ENCODE measurements at regions not wholly inside any gene's neighbourhood (a gene's known extent, or its start where the extent isn't known, plus 50 kb on each side); places are given as distances from the start of the nearest gene placed in this dataset.

DNA sequence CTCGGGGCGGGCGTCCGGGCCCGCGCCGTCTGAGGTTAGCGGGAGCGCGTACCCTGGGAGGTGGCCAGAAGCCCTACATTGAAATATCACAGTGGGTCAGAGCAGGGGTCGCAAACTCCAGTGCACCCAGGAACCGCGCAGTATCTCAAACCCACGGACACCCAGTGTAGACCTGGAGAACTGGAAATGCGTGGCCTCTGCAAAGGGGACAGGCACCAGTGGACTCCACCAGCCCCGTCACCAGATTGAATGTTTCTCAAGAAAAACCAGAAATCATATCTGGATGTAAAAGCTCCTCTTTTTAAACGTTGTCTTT lies 117.6 kb upstream of the SMIM23 start:
- WGBS, 2 experiments (ENCODE audit: insufficient coverage in 2 of 2) = 50 to 66% methylated on average over 13 to 16 of the region's 17 CpGs
- Histone ChIP-seq H3K4me1 (ENCODE audit: control insufficient read depth, insufficient read depth, low read length, poor library complexity, severe bottlenecking) (peaks cover 7% of the 10 kb centered on the region), H3K36me3 (ENCODE audit: control insufficient read depth, insufficient read depth, low read length) (no peaks in the 10 kb centered on the region), H3K4me3 (ENCODE audit: extremely low read depth, insufficient read depth, low read length, poor library complexity, severe bottlenecking) (no peak overlapping the region), H3K27ac (ENCODE audit: low read depth, low read length, severe bottlenecking) (no peak overlapping the region), H3K9me3 (ENCODE audit: control insufficient read depth, low read length) (no peaks in the 10 kb centered on the region)

DNA sequence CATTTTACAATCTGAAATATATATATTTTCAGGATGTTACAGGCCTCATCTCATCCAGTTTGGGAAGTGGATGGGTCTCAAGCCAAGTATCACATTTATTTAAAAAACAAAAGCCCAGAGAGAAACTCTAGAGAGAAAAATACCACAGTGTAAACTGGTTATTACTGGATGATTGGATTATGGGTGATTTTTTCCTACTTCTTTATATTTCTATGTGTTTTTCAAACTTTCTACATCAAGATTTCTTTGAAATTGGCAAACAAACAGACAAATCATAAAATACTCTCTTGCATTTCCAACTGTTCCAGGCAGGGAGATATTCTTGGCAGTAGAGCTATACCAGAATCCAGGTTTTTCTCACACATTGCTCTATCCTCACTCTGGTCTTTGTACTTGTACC lies 116.0 kb upstream of the SMIM23 start:
- no peak overlapping the region for H3K27ac ChIP-seq (ENCODE audit: low read depth, low read length, severe bottlenecking)
- no peaks in the 10 kb centered on the region for H3K9me3 ChIP-seq (ENCODE audit: control insufficient read depth, low read length)
- no peaks in the 10 kb centered on the region for H3K36me3 ChIP-seq (ENCODE audit: control insufficient read depth, insufficient read depth, low read length)

DNA sequence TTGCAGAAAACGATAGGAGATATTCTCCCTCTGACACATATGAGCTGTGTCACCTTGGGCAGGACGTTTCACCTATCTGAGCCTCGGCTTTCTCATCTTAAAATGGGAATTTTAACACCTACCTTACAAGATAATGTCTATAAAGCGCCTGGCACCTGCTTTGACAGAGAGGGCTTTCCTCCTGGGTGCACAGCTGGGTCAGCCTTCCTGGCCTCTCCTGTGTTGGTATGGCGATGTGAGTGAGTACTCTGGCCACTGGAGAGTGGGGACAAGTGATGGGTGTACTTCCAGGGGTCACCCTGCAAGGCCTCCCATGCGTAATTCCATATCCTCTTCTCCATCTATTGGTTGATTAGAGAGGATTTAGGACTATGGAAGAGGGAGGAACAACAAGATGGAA lies 113.1 kb upstream of the SMIM23 start:
- Histone ChIP-seq H3K4me1 (ENCODE audit: control insufficient read depth, insufficient read depth, low read length, poor library complexity, severe bottlenecking) (peaks cover 7% of the 10 kb centered on the region), H3K27ac (ENCODE audit: low read depth, low read length, severe bottlenecking) (no peak overlapping the region), H3K36me3 (ENCODE audit: control insufficient read depth, insufficient read depth, low read length) (no peaks in the 10 kb centered on the region), H3K9me3 (ENCODE audit: control insufficient read depth, low read length) (no peaks in the 10 kb centered on the region), H3K4me3 (ENCODE audit: extremely low read depth, insufficient read depth, low read length, poor library complexity, severe bottlenecking) (no peak overlapping the region)
- WGBS, 2 experiments (ENCODE audit: insufficient coverage in 2 of 2) = 100% methylated on average over 2 to 3 of the region's 6 CpGs

More for the DNA sequence above, 116.0 kb upstream of the SMIM23 start:
- Histone ChIP-seq H3K4me3 (ENCODE audit: extremely low read depth, insufficient read depth, low read length, poor library complexity, severe bottlenecking) (no peak overlapping the region), H3K4me1 (ENCODE audit: control insufficient read depth, insufficient read depth, low read length, poor library complexity, severe bottlenecking) (peaks cover 7% of the 10 kb centered on the region)

DNA sequence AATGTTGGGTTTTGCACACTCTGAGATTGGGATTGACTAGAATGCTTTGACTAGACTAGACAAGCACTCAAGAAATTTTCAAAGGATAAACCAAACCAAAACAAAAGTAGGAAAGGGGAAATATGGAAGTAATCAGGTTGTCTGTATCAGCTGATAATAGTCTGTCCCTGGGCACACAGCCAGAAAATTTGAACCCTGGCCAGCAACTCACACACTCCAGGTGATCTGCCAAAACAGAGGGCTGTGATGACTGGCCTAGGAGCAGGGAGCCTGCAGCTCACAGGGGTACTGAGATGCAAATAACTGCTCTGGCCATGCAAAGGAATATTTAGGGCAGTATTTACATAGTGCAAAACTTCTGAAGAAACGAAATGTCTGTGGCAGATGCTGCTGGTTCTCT lies 112.3 kb upstream of the SMIM23 start:
- no peaks in the 10 kb centered on the region for H3K36me3 ChIP-seq (ENCODE audit: control insufficient read depth, insufficient read depth, low read length)
- H3K27ac ChIP-seq (ENCODE audit: low read depth, low read length, severe bottlenecking) = no peak overlapping the region
- H3K4me1 ChIP-seq (ENCODE audit: control insufficient read depth, insufficient read depth, low read length, poor library complexity, severe bottlenecking) = peaks cover 3% of the 10 kb centered on the region
- no peaks in the 10 kb centered on the region for H3K9me3 ChIP-seq (ENCODE audit: control insufficient read depth, low read length)
- WGBS, 2 experiments (ENCODE audit: insufficient coverage in 2 of 2) = 73 to 78% methylated on average over 1 of the region's 1 CpG
- no peak overlapping the region for H3K4me3 ChIP-seq (ENCODE audit: extremely low read depth, insufficient read depth, low read length, poor library complexity, severe bottlenecking)

DNA sequence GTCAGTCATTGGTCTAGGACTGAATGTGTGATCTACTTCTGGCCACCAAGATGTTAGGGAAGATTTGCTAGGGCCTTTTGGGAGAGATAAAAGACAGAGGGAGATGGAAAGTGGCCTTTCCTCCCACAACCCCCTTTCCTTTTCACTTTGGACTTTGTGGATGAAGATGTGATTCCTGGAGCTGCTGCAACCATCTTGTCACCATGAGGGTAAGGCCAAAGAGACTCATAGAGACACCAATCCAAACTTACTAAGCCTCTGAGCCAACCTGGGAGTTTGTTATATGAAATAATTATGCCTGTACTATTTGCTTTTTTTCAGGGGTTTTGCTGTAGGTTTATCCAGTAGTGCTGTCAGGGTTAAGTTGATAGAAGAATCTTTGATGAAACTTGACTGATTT lies 111.8 kb upstream of the SMIM23 start:
- no peak overlapping the region for H3K27ac ChIP-seq (ENCODE audit: low read depth, low read length, severe bottlenecking)
- H3K4me1 ChIP-seq (ENCODE audit: control insufficient read depth, insufficient read depth, low read length, poor library complexity, severe bottlenecking) = no peaks in the 10 kb centered on the region
- H3K9me3 ChIP-seq (ENCODE audit: control insufficient read depth, low read length) = no peaks in the 10 kb centered on the region
- no peaks in the 10 kb centered on the region for H3K36me3 ChIP-seq (ENCODE audit: control insufficient read depth, insufficient read depth, low read length)
- H3K4me3 ChIP-seq (ENCODE audit: extremely low read depth, insufficient read depth, low read length, poor library complexity, severe bottlenecking) = no peak overlapping the region

DNA sequence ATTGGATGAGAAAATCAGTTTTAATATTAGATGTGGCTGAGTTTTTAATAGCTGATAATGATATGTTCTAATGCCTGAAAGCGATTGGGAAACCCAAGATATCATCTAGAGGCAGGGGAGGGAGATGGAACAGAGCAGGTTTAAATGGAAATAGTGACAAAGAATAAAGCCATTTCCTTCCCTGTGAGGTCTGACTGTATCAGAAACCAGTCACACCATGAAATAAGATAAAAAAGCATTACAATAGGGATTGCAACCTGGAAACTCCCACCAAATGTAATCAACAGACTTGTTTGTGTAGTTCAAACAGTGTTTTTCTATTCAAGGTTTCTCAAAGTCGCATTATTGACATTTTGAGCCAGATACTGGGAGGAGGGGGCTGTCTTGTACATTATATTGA lies 110.1 kb upstream of the SMIM23 start:
- no peak overlapping the region for H3K4me3 ChIP-seq (ENCODE audit: extremely low read depth, insufficient read depth, low read length, poor library complexity, severe bottlenecking)
- no peaks in the 10 kb centered on the region for H3K9me3 ChIP-seq (ENCODE audit: control insufficient read depth, low read length)
- H3K4me1 ChIP-seq (ENCODE audit: control insufficient read depth, insufficient read depth, low read length, poor library complexity, severe bottlenecking) = no peaks in the 10 kb centered on the region
- WGBS, 2 experiments (ENCODE audit: insufficient coverage in 2 of 2) = 65 to 100% methylated on average over 1 to 2 of the region's 2 CpGs
- no peaks in the 10 kb centered on the region for H3K36me3 ChIP-seq (ENCODE audit: control insufficient read depth, insufficient read depth, low read length)
- H3K27ac ChIP-seq (ENCODE audit: low read depth, low read length, severe bottlenecking) = no peak overlapping the region

DNA sequence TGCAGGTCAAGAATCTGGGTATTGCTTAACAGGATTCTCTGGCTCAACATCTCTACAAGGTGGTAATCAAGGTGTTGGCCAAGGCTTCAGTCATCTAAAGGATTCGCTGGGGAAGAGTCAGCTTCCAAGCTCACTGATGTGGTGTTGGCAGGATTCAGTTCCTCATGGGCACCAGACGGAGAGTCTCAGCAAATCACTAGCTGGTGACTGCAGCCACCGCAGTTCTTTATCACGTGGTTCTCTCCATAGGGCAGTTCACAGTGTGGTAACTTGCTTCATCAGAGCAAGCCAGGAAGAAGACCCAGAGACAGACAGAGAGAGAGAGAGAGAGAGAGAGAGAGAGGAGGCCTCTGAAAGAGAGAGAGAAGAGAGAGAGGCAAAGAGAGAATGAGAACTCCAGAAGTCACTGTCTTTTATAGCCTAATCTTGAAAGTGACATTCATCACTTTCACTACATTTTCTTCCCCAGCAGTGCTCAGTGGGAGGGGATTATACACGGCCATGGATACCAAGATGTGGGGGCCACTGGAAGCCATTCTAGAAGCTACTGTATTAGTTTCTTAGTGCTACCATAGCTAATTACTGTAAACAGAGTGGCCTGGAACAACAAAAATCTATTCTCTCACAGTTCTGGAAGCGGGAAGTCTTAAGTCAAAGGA lies 109.2 kb upstream of the SMIM23 start:
- WGBS, 2 experiments (ENCODE audit: insufficient coverage in 2 of 2) = 82 to 84% methylated on average over 4 to 5 of the region's 6 CpGs
- no peak overlapping the region for H3K27ac ChIP-seq (ENCODE audit: low read depth, low read length, severe bottlenecking)
- no peak overlapping the region for H3K4me3 ChIP-seq (ENCODE audit: extremely low read depth, insufficient read depth, low read length, poor library complexity, severe bottlenecking)
- H3K4me1 ChIP-seq (ENCODE audit: control insufficient read depth, insufficient read depth, low read length, poor library complexity, severe bottlenecking) = peaks cover 1% of the 10 kb centered on the region
- H3K9me3 ChIP-seq (ENCODE audit: control insufficient read depth, low read length) = no peaks in the 10 kb centered on the region
- H3K36me3 ChIP-seq (ENCODE audit: control insufficient read depth, insufficient read depth, low read length) = no peaks in the 10 kb centered on the region

DNA sequence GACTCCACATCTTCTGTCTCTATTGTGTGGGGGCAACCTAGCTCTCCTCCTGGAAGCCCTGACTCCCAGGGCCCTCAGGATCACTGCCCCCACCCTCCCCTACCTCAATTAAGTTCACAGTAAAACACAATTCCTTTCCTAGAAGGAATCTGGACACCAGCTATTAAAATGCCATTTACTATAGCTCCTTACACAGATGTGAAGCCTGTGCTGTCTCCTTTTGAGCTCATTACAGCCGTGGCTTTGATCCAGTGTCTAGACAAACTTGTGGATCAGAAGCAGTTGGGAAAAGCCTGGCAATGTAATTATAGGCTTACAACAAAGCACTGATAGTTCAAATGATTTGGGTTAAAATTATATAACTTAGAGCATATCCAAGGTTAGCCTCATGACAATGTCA lies 107.0 kb upstream of the SMIM23 start:
- 83% methylated on average over 1 of the region's 1 CpG; no CpG with 5 or more reads in 1 of the 2 experiments for WGBS, 2 experiments (ENCODE audit: insufficient coverage in 2 of 2)
- Histone ChIP-seq H3K27ac (ENCODE audit: low read depth, low read length, severe bottlenecking) (no peak overlapping the region), H3K4me3 (ENCODE audit: extremely low read depth, insufficient read depth, low read length, poor library complexity, severe bottlenecking) (no peak overlapping the region), H3K36me3 (ENCODE audit: control insufficient read depth, insufficient read depth, low read length) (no peaks in the 10 kb centered on the region), H3K4me1 (ENCODE audit: control insufficient read depth, insufficient read depth, low read length, poor library complexity, severe bottlenecking) (peaks cover 7% of the 10 kb centered on the region), H3K9me3 (ENCODE audit: control insufficient read depth, low read length) (no peaks in the 10 kb centered on the region)

DNA sequence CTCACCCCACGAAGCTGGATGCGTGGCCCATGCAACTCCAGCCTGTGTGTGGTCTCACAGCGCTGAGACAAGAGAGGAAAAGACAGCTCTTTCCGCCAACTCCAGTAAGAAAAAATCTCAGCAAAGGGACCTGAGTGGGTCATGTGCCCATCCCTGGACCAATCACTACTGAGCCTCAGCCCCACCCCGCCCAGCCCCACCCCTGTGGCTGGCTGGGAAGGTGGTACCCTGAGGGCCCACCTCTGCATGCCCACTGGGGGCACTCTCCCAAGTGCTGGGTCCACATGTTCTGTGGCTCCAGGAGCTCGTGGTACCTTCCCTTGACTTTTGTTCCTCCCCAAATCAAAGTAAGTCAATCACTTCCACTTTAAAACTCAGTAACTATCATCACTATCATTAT lies 105.1 kb upstream of the SMIM23 start:
- WGBS, 2 experiments (ENCODE audit: insufficient coverage in 2 of 2) = 84 to 100% methylated on average over 5 of the region's 6 CpGs
- H3K36me3 ChIP-seq (ENCODE audit: control insufficient read depth, insufficient read depth, low read length) = no peaks in the 10 kb centered on the region

DNA sequence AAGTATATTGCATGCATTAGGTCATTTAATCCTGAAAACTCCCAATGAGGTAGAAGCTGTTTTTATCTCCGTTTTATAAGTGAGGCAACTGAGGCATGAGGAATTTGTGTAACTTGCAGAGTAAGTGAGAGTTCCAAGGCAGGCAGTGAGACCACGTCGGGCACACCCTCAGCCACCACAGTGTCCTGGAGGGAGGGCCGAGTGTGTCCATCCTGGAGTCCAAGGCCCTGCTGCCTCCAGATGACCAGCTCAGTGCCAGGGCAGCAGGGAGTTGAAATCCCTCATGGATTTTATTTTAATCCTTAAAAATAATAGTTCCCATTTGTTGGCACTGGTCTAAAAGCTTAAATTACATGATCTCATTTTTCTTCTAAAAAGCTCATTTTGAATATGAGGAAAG lies 104.6 kb upstream of the SMIM23 start:
- no peak overlapping the region for H3K27ac ChIP-seq (ENCODE audit: low read depth, low read length, severe bottlenecking)
- H3K4me1 ChIP-seq (ENCODE audit: control insufficient read depth, insufficient read depth, low read length, poor library complexity, severe bottlenecking) = peaks cover 7% of the 10 kb centered on the region
- no peaks in the 10 kb centered on the region for H3K9me3 ChIP-seq (ENCODE audit: control insufficient read depth, low read length)
- 100% methylated on average over 1 to 4 of the region's 4 CpGs for WGBS, 2 experiments (ENCODE audit: insufficient coverage in 2 of 2)
- H3K36me3 ChIP-seq (ENCODE audit: control insufficient read depth, insufficient read depth, low read length) = no peaks in the 10 kb centered on the region
- H3K4me3 ChIP-seq (ENCODE audit: extremely low read depth, insufficient read depth, low read length, poor library complexity, severe bottlenecking) = no peak overlapping the region

More for the DNA sequence above, 105.1 kb upstream of the SMIM23 start:
- Histone ChIP-seq H3K4me3 (ENCODE audit: extremely low read depth, insufficient read depth, low read length, poor library complexity, severe bottlenecking) (no peak overlapping the region), H3K27ac (ENCODE audit: low read depth, low read length, severe bottlenecking) (no peak overlapping the region), H3K4me1 (ENCODE audit: control insufficient read depth, insufficient read depth, low read length, poor library complexity, severe bottlenecking) (peaks cover 7% of the 10 kb centered on the region), H3K9me3 (ENCODE audit: control insufficient read depth, low read length) (no peaks in the 10 kb centered on the region)

DNA sequence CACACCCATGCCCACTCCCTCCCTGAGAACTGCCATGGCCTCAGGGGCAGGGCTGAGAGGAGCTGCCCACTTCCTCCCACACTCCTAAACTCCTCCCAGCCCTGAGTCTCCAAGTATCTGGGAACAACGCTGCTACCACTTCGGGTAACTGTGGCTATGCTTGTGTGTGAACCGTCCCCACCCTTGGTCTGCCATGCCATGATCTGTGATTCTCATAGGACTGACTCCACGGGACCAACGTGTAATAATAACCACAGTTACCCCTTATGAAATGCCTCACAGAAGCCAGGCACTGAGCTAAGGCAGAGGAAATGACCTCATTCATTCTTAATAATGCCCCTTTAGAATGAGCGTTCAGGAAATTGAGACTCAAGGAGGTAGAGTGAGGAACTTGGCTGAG lies 103.9 kb upstream of the SMIM23 start:
- peaks cover 7% of the 10 kb centered on the region for H3K4me1 ChIP-seq (ENCODE audit: control insufficient read depth, insufficient read depth, low read length, poor library complexity, severe bottlenecking)
- H3K4me3 ChIP-seq (ENCODE audit: extremely low read depth, insufficient read depth, low read length, poor library complexity, severe bottlenecking) = no peak overlapping the region
- no peak overlapping the region for H3K27ac ChIP-seq (ENCODE audit: low read depth, low read length, severe bottlenecking)
- WGBS, 2 experiments (ENCODE audit: insufficient coverage in 2 of 2) = 87 to 92% methylated on average over 3 to 6 of the region's 6 CpGs
- no peaks in the 10 kb centered on the region for H3K9me3 ChIP-seq (ENCODE audit: control insufficient read depth, low read length)
- no peaks in the 10 kb centered on the region for H3K36me3 ChIP-seq (ENCODE audit: control insufficient read depth, insufficient read depth, low read length)

Data from mesodermal cell (in vitro differentiated cells).